ENCODE measurements at regions not wholly inside any gene's neighbourhood (a gene's known extent, or its start where the extent isn't known, plus 50 kb on each side); places are given as distances from the start of the nearest gene placed in this dataset.

DNA sequence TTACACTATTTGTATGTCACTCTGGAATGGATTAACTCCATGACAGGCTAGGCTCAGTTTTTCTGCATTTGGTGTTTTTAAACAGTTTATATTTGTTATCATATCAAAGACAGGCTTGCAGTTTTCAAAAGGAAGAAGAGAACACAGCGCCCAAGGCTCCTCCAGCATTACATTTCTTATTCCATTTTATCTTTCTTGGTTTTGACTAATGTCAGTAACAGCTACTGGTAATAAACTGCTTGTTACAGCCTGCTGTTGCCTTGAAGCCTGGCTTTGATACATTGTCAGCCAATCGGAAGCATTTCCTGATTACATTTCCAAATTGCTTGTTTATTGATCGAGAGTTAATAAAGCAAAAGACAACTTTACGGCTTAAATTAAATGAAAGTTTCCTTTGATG lies 166.0 kb upstream of the MDFIC start:
- H3K36me3 Mint-ChIP-seq (ENCODE audit: insufficient read depth): no peaks in the 10 kb centered on the region
- peaks cover 16% of the 10 kb centered on the region for H3K27me3 Mint-ChIP-seq
- H3K9me3 Mint-ChIP-seq: no peaks in the 10 kb centered on the region
- DNase-seq (ENCODE audit: low spot score in 2 of 2): no peak
- no peak overlapping the region for H3K27ac Mint-ChIP-seq (ENCODE audit: low read depth)
- peaks cover 12% of the 10 kb centered on the region for H3K4me1 Mint-ChIP-seq
- no peak for ATAC-seq (replicated peaks; ENCODE audit: extremely low read depth, poor library complexity, severe bottlenecking)
- H3K4me3 Mint-ChIP-seq: no peak overlapping the region

DNA sequence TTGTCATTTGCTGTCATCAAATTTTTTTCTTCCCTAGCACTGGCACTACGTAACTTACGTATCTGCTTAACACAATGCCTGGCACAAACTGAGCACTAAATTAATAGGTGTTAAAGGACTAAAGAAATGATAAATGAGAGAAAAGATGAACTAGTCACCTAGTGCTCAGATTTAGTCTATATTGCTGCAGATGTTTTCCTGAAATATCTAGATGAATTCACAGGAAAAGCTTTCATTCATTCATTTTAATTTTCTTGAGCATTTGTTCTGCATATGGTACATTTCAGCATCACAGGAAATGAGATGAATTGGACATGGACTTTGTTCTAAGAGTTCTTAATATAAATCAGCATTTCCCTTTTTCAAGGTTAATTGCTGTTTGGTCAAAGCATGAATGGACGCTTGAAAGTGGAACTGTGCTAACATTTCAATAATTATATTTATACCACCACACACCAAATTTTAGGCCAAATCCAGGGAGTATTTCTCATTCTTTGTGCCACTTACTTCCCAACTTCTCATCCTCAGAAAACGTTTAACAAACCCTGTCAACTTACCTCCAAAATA lies 163.2 kb upstream of the MDFIC start:
- no peaks in the 10 kb centered on the region for H3K4me1 Mint-ChIP-seq
- H3K27ac Mint-ChIP-seq (ENCODE audit: low read depth): no peak overlapping the region
- peaks cover 19% of the 10 kb centered on the region for H3K27me3 Mint-ChIP-seq
- no peak for DNase-seq (ENCODE audit: low spot score in 2 of 2)
- no peaks in the 10 kb centered on the region for H3K36me3 Mint-ChIP-seq (ENCODE audit: insufficient read depth)
- H3K9me3 Mint-ChIP-seq: no peaks in the 10 kb centered on the region
- H3K4me3 Mint-ChIP-seq: no peak overlapping the region
- no peak for ATAC-seq (replicated peaks; ENCODE audit: extremely low read depth, poor library complexity, severe bottlenecking)

DNA sequence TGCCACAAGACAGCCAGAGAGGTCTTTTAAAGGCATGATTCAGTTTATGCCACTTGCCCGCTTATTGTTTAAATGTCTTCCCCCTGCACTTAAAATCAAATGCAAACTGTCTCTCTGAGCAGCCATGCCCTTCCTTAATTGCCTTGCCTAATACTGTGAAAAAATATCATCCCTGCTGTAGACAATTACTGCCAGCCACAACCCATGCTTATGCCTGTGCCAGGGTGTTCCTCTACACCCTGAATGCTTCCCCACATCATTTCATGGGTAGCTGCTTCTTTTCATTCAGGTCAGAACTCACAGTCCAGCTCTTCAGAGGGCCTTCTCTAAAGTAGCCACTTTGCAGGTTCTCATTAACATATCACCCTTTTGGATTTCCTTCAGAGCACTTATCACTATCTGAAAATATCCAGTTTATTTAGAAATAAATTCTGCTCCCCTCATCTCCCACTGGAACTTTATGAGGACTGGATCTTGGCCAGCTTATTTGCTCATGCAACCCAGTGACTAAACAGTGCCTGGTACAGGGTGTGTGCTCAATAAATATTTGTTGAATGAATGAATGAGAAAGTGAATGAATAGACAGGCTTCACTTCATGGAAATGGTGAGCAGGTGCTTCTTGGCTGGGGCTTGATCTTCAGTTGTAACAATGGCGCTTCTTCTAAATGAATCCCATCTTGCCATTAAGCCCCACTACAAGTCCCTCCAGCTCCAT lies 162.4 kb upstream of the MDFIC start:
- ATAC-seq (replicated peaks; ENCODE audit: extremely low read depth, poor library complexity, severe bottlenecking) (no peak), DNase-seq (ENCODE audit: low spot score in 2 of 2) (no peak)
- H3K9me3 Mint-ChIP-seq: no peaks in the 10 kb centered on the region
- no peak overlapping the region for H3K4me3 Mint-ChIP-seq
- H3K27me3 Mint-ChIP-seq: peaks cover 23% of the 10 kb centered on the region
- H3K4me1 Mint-ChIP-seq: no peaks in the 10 kb centered on the region
- H3K36me3 Mint-ChIP-seq (ENCODE audit: insufficient read depth): no peaks in the 10 kb centered on the region
- no peak overlapping the region for H3K27ac Mint-ChIP-seq (ENCODE audit: low read depth)

DNA sequence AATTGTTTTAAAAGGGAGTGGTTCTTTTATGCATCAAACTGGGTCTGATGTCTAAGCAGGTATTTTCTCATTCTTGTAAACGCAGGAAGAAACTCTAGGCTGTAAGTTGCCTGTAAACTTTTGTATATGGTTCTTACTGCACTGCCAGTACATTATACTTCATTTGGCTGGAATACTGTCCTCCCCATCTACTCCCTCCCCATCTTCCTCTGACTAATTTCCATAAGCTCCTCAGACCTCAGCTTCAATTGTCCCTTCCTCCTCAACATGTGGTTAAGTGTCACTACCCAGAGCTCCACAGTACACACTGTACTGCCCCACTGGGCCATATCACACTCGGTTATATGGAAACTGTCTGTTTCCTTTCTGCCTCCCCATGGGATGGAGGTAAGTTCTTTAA lies 161.4 kb upstream of the MDFIC start:
- Mint-ChIP-seq H3K27me3 (peaks cover 23% of the 10 kb centered on the region), H3K4me3 (no peak overlapping the region)

DNA sequence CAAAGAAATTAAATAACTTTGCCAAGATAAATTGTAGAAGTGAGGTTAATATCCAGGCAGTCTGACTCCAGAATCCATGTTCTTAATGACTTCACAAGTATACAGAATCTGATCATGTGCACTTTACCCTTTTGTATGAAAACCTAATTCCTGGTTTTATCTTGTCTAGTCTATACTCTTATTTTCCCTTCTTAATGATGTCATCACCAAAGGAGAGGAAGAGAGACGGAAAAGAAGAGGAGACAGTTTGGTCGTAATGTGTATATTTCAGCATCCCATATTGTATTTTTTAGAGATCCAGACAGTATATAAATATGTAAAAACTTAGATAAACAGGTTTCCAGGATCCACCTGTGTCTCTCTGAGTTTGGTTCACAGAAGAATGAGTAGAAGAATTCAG lies 159.9 kb upstream of the MDFIC start:
- Mint-ChIP-seq H3K9me3 (no peaks in the 10 kb centered on the region), H3K27ac (ENCODE audit: low read depth) (no peak overlapping the region), H3K36me3 (ENCODE audit: insufficient read depth) (no peaks in the 10 kb centered on the region), H3K4me1 (no peaks in the 10 kb centered on the region), H3K27me3 (peaks cover 23% of the 10 kb centered on the region), H3K4me3 (no peak overlapping the region)
- ATAC-seq (replicated peaks; ENCODE audit: extremely low read depth, poor library complexity, severe bottlenecking): no peak
- DNase-seq (ENCODE audit: low spot score in 2 of 2): no peak

More for the DNA sequence above, 161.4 kb upstream of the MDFIC start:
- no peak overlapping the region for H3K27ac Mint-ChIP-seq (ENCODE audit: low read depth)
- no peaks in the 10 kb centered on the region for H3K36me3 Mint-ChIP-seq (ENCODE audit: insufficient read depth)
- no peaks in the 10 kb centered on the region for H3K4me1 Mint-ChIP-seq
- DNase-seq (ENCODE audit: low spot score in 2 of 2) (no peak), ATAC-seq (replicated peaks; ENCODE audit: extremely low read depth, poor library complexity, severe bottlenecking) (no peak)
- no peaks in the 10 kb centered on the region for H3K9me3 Mint-ChIP-seq

DNA sequence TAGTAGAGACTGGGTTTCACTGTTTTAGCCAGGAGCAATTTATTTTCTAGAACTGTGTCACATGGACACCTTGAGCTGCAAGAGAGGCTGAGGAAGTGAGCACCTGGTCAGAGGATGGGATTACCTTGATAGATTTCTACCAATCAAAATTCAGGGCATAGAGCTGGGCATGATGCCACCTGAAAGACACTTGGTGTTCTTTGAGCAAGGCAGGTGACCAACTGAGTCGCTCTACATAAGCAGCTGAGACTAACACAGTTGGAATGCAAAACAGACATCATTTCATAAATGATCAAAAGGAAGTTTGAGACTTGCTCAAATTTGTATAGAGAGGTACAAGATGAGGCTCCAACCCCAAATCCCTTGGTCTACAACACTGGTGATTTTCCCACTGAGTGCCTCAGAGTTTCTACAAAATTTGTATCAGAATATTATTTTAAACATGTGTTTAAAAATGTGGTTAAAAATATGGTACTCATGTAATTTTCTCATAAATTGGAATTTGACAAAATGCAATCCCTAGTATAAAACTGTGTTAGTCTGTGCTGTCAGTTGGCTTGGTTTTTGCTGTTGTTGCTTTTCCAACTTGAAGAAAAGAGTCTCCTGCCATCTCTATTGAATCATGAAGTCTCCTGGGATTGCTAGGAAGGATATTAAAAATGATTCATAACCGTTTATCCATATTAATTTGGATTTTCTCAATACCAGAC lies 156.4 kb upstream of the MDFIC start:
- DNase-seq (ENCODE audit: low spot score in 2 of 2) (no peak), ATAC-seq (replicated peaks; ENCODE audit: extremely low read depth, poor library complexity, severe bottlenecking) (no peak)
- Mint-ChIP-seq H3K4me3 (no peak overlapping the region), H3K4me1 (no peaks in the 10 kb centered on the region), H3K36me3 (ENCODE audit: insufficient read depth) (no peaks in the 10 kb centered on the region), H3K9me3 (no peaks in the 10 kb centered on the region), H3K27me3 (peaks cover 23% of the 10 kb centered on the region), H3K27ac (ENCODE audit: low read depth) (no peak overlapping the region)

DNA sequence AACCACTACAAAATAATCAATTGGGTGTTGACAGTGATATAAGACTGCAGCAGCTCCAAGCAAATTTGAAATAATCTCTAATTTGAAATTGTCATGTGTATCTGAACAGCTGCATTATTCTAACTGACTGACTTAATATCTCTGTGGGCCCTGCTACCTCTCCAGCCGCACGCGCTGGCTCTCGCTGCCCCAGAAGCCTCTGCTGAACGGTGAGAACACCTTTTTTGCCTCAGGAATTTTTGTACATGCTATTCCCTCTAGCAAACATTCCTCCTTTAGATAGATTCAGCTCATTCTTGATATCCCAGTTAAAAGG lies 155.9 kb upstream of the MDFIC start:
- ATAC-seq (replicated peaks; ENCODE audit: extremely low read depth, poor library complexity, severe bottlenecking) (no peak), DNase-seq (ENCODE audit: low spot score in 2 of 2) (no peak)
- Mint-ChIP-seq H3K9me3 (no peaks in the 10 kb centered on the region), H3K4me1 (no peaks in the 10 kb centered on the region), H3K4me3 (no peak overlapping the region), H3K36me3 (ENCODE audit: insufficient read depth) (no peaks in the 10 kb centered on the region), H3K27me3 (peaks cover 23% of the 10 kb centered on the region), H3K27ac (ENCODE audit: low read depth) (no peak overlapping the region)

DNA sequence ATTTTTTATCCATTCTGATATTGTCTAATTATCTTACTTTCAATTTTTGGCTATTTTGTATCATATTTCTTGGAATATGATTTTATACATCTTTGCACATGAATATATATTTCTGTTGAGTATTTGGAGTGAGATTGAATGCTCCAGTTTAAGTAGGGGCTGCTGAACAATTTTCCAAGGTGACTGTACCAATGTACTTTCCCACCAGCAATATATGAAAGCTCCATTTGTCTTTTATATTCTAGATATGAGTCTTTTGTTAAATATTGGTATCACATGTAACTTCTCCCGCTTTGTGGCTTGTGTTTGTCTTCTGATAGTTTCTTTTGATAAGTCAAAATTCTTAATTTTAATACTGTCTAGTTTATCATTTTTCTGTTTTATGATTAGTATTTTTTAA lies 144.6 kb upstream of the MDFIC start:
- H3K4me3 Mint-ChIP-seq: no peak overlapping the region
- H3K27ac Mint-ChIP-seq (ENCODE audit: low read depth): no peak overlapping the region
- no peaks in the 10 kb centered on the region for H3K4me1 Mint-ChIP-seq
- DNase-seq (ENCODE audit: low spot score in 2 of 2) (no peak), ATAC-seq (replicated peaks; ENCODE audit: extremely low read depth, poor library complexity, severe bottlenecking) (no peak)
- H3K27me3 Mint-ChIP-seq: peaks cover 12% of the 10 kb centered on the region
- no peaks in the 10 kb centered on the region for H3K36me3 Mint-ChIP-seq (ENCODE audit: insufficient read depth)
- H3K9me3 Mint-ChIP-seq: no peaks in the 10 kb centered on the region

DNA sequence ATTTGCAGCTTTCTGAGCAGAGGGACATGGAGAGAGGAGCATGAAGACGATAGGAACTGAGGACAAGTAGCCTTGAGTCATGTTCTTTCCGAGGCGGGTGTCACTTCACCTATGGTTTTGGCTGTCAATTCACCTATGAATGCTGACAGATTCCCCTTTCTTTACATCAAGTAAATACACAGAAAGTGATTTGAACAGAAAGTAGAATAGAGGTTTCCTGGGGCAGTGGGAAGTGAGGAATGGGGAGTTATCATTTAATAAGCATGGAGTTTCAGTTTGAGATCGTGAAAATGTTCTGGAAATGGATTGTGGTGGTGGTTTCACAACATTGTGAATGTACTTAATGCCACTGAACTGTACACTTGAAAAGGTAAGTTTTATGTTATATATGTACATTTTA lies 138.4 kb upstream of the MDFIC start:
- no peaks in the 10 kb centered on the region for H3K9me3 Mint-ChIP-seq
- no peak for DNase-seq (ENCODE audit: low spot score in 2 of 2)
- no peak overlapping the region for H3K27ac Mint-ChIP-seq (ENCODE audit: low read depth)
- ATAC-seq (replicated peaks; ENCODE audit: extremely low read depth, poor library complexity, severe bottlenecking): no peak
- peaks cover 20% of the 10 kb centered on the region for H3K27me3 Mint-ChIP-seq
- no peaks in the 10 kb centered on the region for H3K36me3 Mint-ChIP-seq (ENCODE audit: insufficient read depth)
- peaks cover 8% of the 10 kb centered on the region for H3K4me1 Mint-ChIP-seq
- H3K4me3 Mint-ChIP-seq: peak overlapping the region; percentile 48

DNA sequence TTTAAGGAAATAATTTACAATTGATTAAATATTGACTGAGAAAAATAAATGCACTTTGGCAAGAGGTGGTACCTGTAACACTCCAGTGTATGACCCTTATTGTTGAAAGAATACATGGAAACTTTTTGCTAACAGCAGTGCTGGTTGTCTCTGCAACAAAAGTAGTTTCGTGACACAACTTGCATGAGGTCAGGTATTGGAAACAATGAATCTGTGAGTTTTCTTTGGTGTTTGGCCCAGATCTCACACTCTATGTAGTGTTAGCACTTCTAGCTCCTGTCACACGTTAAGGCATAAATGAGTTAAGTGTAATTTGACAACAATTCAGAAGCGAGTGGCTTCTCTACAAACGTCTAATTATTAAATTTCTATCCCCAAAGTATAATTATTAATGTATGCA lies 137.7 kb upstream of the MDFIC start:
- H3K36me3 Mint-ChIP-seq (ENCODE audit: insufficient read depth): no peaks in the 10 kb centered on the region
- ATAC-seq (replicated peaks; ENCODE audit: extremely low read depth, poor library complexity, severe bottlenecking): no peak

DNA sequence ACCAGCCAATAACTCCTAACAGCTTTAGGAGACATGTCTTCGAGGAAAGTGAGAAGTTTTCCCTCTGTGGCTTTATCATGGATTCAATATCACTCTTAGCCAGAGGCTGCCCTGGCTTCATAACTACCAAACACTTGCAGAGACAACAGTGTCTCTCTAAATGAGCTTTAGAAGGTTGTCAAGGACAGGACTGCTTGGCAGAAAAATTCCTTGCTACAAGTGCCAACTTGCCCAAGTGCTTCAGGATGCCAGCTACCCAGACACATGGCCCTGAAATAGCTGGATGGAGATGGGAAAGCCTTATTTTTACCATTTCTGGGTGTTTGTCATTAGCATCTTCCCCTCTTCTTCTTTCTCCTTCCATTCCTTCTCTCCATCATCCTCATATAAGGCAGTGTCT lies 137.1 kb upstream of the MDFIC start:
- H3K36me3 Mint-ChIP-seq (ENCODE audit: insufficient read depth): no peaks in the 10 kb centered on the region
- no peak overlapping the region for H3K4me3 Mint-ChIP-seq
- H3K27me3 Mint-ChIP-seq: peaks cover 20% of the 10 kb centered on the region
- DNase-seq (ENCODE audit: low spot score in 2 of 2) (no peak), ATAC-seq (replicated peaks; ENCODE audit: extremely low read depth, poor library complexity, severe bottlenecking) (no peak)
- H3K27ac Mint-ChIP-seq (ENCODE audit: low read depth): no peak overlapping the region
- H3K9me3 Mint-ChIP-seq: no peaks in the 10 kb centered on the region
- peaks cover 8% of the 10 kb centered on the region for H3K4me1 Mint-ChIP-seq

More for the DNA sequence above, 137.7 kb upstream of the MDFIC start:
- peaks cover 20% of the 10 kb centered on the region for H3K27me3 Mint-ChIP-seq
- H3K4me1 Mint-ChIP-seq: peaks cover 8% of the 10 kb centered on the region
- no peak for DNase-seq (ENCODE audit: low spot score in 2 of 2)
- no peak overlapping the region for H3K4me3 Mint-ChIP-seq
- no peak overlapping the region for H3K27ac Mint-ChIP-seq (ENCODE audit: low read depth)
- H3K9me3 Mint-ChIP-seq: no peaks in the 10 kb centered on the region

DNA sequence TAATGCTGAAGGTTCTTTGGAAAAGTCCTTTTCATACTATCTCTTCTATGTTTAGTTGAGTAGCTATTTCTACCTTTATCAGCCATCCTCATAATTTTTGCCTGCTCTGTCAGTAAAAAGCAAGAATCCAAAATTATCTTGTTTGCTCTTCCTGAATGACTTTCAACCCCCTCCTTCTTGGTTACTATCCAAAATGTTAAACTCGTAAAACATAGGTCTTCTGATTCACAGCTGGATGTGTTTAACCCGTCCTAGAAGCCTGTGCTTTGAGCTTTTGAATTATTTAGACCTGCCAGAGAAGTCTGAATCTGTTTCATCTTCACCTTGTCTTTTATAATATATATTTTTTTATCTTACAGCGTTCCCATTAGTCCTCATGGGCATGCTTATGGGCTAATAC lies 136.4 kb upstream of the MDFIC start:
- no peaks in the 10 kb centered on the region for H3K9me3 Mint-ChIP-seq
- H3K4me3 Mint-ChIP-seq: no peak overlapping the region
- no peak overlapping the region for H3K27ac Mint-ChIP-seq (ENCODE audit: low read depth)
- DNase-seq (ENCODE audit: low spot score in 2 of 2) (no peak), ATAC-seq (replicated peaks; ENCODE audit: extremely low read depth, poor library complexity, severe bottlenecking) (no peak)
- H3K4me1 Mint-ChIP-seq: peaks cover 8% of the 10 kb centered on the region
- H3K36me3 Mint-ChIP-seq (ENCODE audit: insufficient read depth): no peaks in the 10 kb centered on the region
- peaks cover 20% of the 10 kb centered on the region for H3K27me3 Mint-ChIP-seq

DNA sequence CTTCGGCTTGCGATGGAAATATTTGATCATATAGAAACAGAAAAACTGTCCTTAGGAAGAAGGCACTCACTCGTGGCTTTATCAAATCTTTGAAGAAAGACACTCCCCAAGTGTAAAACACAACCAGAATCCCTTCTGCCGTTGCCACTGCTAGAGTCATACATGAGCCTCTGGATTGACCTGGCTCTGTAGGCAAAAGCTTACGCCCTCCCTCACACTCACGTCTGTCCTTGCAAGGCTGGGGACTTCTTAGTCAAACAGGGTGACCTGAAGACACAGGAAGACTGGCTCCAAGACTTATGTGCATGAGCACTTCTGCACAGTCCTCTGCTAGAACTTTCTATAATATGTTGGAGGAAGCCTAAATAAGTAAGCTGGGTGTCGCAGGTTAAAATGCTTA lies 135.4 kb upstream of the MDFIC start:
- no peaks in the 10 kb centered on the region for H3K36me3 Mint-ChIP-seq (ENCODE audit: insufficient read depth)
- H3K4me1 Mint-ChIP-seq: peaks cover 8% of the 10 kb centered on the region
- ATAC-seq (replicated peaks; ENCODE audit: extremely low read depth, poor library complexity, severe bottlenecking): no peak
- no peak overlapping the region for H3K4me3 Mint-ChIP-seq
- no peak for DNase-seq (ENCODE audit: low spot score in 2 of 2)
- H3K27me3 Mint-ChIP-seq: peaks cover 25% of the 10 kb centered on the region
- H3K9me3 Mint-ChIP-seq: no peaks in the 10 kb centered on the region
- H3K27ac Mint-ChIP-seq (ENCODE audit: low read depth): no peak overlapping the region
